Smooth muscle cell (in vitro differentiated cells): ENCODE measurements at regions not wholly inside any gene's neighbourhood (a gene's known extent, or its start where the extent isn't known, plus 50 kb on each side); places are given as distances from the start of the nearest gene placed in this dataset.

Source experiments
- DNase-seq: peaks from one replicate; lab custom pipeline; 2025; ENCODE audit not compliant: unreplicated experiment; lab: John Stamatoyannopoulos, UW
- H2AFZ ChIP-seq: fragments of 200-600 bp; sonication (generic); 2 replicates; pipeline ENCODE4 v1.6.0; 2016; ENCODE audit warnings: antibody characterized with exemption, low read depth, mild to moderate bottlenecking
- H3F3A ChIP-seq: fragments of 200-600 bp; sonication (generic); 2 replicates; pipeline ENCODE4 v1.6.0; 2017; ENCODE audit warnings: antibody characterized with exemption, low read depth
- H3K27ac ChIP-seq: fragments of 200-600 bp; sonication (generic); 2 replicates; pipeline ENCODE4 v1.5.1; 2016; ENCODE audit warnings: low read depth, mild to moderate bottlenecking
- H3K27me3 ChIP-seq: fragments of 200-600 bp; sonication (generic); 2 replicates; pipeline ENCODE4 v1.6.1; 2016; ENCODE audit warnings: low read depth, mild to moderate bottlenecking
- H3K36me3 ChIP-seq: fragments of 200-600 bp; sonication (generic); 2 replicates; pipeline ENCODE4 v1.5.1; 2016; ENCODE audit warnings: low read depth
- H3K4me1 ChIP-seq: fragments of 200-600 bp; sonication (generic); 2 replicates; pipeline ENCODE4 v1.5.1; 2016; ENCODE audit warnings: low read depth
- H3K4me2 ChIP-seq: fragments of 200-600 bp; sonication (generic); 2 replicates; pipeline ENCODE4 v1.6.0; 2016; ENCODE audit warnings: mild to moderate bottlenecking
- H3K4me3 ChIP-seq: fragments of 200-600 bp; sonication (generic); 2 replicates; pipeline ENCODE4 v1.5.1; 2016; ENCODE audit warnings: mild to moderate bottlenecking
- H3K79me2 ChIP-seq: fragments of 200-600 bp; sonication (generic); 2 replicates; pipeline ENCODE4 v1.6.0; 2016; ENCODE audit warnings: low read depth, mild to moderate bottlenecking
- H3K9ac ChIP-seq: fragments of 200-600 bp; sonication (generic); 2 replicates; pipeline ENCODE4 v1.6.0; 2016; ENCODE audit warnings: low read depth
- H3K9me3 ChIP-seq: fragments of 200-600 bp; sonication (generic); replicated peaks from 2 replicates; pipeline ENCODE4 v1.5.1; 2016; ENCODE audit warnings: low read depth
- H4K20me1 ChIP-seq: fragments of 200-600 bp; sonication (generic); 2 replicates; pipeline ENCODE4 v1.6.0; 2016; ENCODE audit warnings: low read depth
- WGBS: methylation state at CpG from one replicate; pipeline ENCODE4 v1.1.7; 2016; ENCODE audit warnings: low lambda C conversion rate; 5-methylcytosine and 5-hydroxymethylcytosine counted together
- TF ChIP-seq, protein P1 (sequence below): fragments of 200-600 bp; sonication (generic); IDR thresholded peaks from 2 replicates; pipeline ENCODE4 v1.5.1; 2017; ENCODE audit warnings: borderline replicate concordance, mild to moderate bottlenecking, antibody characterized with exemption; ENCODE audit not compliant: insufficient read depth, poor library complexity, severe bottlenecking

DNA sequence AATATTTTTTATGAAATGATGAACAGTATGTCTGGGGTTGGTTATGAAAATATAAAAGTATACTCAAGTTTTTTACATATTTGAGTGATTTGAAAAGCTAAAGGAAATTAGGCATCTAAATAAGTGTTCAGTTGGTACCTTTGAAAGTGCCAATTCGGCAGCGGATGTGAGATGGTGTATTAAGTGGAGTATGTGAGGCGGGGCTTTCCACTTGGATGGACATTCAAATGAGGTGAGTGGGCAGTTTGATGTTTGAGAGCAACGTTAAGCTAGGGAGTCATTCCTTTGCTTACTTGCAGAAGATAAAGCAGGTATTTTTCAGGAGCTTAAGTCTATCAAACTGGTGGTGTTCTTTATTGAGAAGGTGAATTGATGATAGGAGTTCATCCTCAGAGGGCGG is 189.0 kb upstream of the GOLIM4 start:
- 95% methylated on average over 5 of the region's 5 CpGs for WGBS
- H3K4me1 ChIP-seq: peaks cover 8% of the 10 kb centered on the region

DNA sequence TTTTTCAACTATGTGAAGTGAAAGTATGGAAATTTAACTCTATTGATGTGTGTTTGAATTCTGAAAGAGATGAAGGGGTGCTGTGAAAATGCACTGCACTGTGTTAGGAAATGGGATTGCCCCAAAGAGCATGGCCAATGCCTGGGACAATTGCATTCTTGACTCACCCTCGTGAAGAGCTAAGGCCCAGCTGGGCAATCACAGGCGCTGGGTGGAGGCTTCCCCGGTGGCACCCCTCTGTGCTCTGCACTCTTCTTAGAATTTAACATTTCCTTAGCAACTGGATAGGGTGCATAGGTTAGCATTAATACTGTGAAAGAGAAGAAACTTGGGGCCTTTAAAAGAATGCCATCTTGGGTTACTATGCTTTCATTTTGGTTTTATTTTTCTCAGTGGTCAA is 179.9 kb upstream of the GOLIM4 start:
- 80% methylated on average over 3 of the region's 3 CpGs for WGBS

More for the DNA sequence above, 189.0 kb upstream of the GOLIM4 start:
- Histone ChIP-seq H3K4me3 (no peak overlapping the region), H2AFZ (no peak overlapping the region), H3K4me2 (no peak overlapping the region), H3K36me3 (no peaks in the 10 kb centered on the region), H4K20me1 (no peaks in the 10 kb centered on the region), H3K9me3 (no peaks in the 10 kb centered on the region), H3K79me2 (no peaks in the 10 kb centered on the region), H3K9ac (no peak overlapping the region), H3F3A (no peaks in the 10 kb centered on the region), H3K27me3 (no peaks in the 10 kb centered on the region), H3K27ac (no peak overlapping the region)
- DNase-seq: no peak
- TF ChIP-seq, protein P1, sequence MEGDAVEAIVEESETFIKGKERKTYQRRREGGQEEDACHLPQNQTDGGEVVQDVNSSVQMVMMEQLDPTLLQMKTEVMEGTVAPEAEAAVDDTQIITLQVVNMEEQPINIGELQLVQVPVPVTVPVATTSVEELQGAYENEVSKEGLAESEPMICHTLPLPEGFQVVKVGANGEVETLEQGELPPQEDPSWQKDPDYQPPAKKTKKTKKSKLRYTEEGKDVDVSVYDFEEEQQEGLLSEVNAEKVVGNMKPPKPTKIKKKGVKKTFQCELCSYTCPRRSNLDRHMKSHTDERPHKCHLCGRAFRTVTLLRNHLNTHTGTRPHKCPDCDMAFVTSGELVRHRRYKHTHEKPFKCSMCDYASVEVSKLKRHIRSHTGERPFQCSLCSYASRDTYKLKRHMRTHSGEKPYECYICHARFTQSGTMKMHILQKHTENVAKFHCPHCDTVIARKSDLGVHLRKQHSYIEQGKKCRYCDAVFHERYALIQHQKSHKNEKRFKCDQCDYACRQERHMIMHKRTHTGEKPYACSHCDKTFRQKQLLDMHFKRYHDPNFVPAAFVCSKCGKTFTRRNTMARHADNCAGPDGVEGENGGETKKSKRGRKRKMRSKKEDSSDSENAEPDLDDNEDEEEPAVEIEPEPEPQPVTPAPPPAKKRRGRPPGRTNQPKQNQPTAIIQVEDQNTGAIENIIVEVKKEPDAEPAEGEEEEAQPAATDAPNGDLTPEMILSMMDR: no peak

DNA sequence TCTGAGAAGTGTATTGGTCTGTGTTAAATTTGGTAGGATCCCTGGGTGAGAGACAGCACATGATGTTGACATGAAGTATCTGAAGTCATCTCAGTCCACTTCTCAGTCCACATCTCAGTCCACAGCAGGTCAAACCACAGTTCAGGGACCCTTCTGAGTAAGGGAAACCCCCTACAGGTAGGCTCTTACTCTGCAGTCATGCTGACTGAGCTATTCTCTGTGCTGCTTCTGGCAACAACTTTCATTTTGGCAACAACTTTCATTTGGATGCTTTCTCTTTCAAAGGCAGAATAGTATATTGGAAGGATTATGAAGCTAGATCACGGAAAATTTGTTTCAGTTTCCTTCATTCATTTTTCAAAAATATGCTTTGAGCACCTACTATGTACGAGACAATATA is 178.2 kb upstream of the GOLIM4 start:
- H2AFZ ChIP-seq: no peak overlapping the region
- H3K27ac ChIP-seq: no peak overlapping the region
- no peak overlapping the region for H3K4me2 ChIP-seq
- H3K9me3 ChIP-seq: no peaks in the 10 kb centered on the region
- no peak overlapping the region for H3K4me3 ChIP-seq
- H3K4me1 ChIP-seq: peaks cover 9% of the 10 kb centered on the region
- 99% methylated on average over 2 of the region's 2 CpGs for WGBS
- TF ChIP-seq, protein P1: no peak
- no peak overlapping the region for H3K9ac ChIP-seq
- no peaks in the 10 kb centered on the region for H4K20me1 ChIP-seq
- no peaks in the 10 kb centered on the region for H3F3A ChIP-seq
- H3K27me3 ChIP-seq: no peaks in the 10 kb centered on the region
- no peaks in the 10 kb centered on the region for H3K79me2 ChIP-seq
- DNase-seq: no peak
- no peaks in the 10 kb centered on the region for H3K36me3 ChIP-seq

More for the DNA sequence above, 179.9 kb upstream of the GOLIM4 start:
- H3K79me2 ChIP-seq: no peaks in the 10 kb centered on the region
- H3K27me3 ChIP-seq: no peaks in the 10 kb centered on the region
- no peaks in the 10 kb centered on the region for H3K9me3 ChIP-seq
- no peak for DNase-seq
- no peaks in the 10 kb centered on the region for H3F3A ChIP-seq
- peaks cover 9% of the 10 kb centered on the region for H3K4me1 ChIP-seq
- no peak overlapping the region for H3K9ac ChIP-seq
- no peaks in the 10 kb centered on the region for H3K36me3 ChIP-seq
- no peak overlapping the region for H3K4me3 ChIP-seq
- H2AFZ ChIP-seq: no peak overlapping the region
- TF ChIP-seq, protein P1: no peak
- no peak overlapping the region for H3K27ac ChIP-seq
- H3K4me2 ChIP-seq: no peak overlapping the region
- no peaks in the 10 kb centered on the region for H4K20me1 ChIP-seq

DNA sequence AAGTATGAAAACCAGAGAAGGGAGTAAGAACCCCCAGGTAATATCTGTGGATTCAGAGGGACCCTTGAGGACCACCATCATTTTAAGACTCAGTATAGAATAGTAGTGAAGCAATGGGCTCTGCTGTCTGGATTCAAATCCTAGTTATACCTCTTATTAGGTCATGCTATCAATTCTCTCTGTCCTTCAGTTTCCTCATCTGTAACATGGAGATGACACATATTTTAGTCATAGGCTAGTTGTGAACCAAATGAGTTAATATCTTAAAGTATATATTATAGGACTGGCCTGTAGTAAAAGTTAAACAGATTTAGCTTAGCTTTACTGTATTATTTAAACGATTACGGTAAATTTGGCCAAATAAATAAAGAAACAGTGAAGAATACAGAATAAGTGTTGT is 177.3 kb upstream of the GOLIM4 start:
- H3K27me3 ChIP-seq: no peaks in the 10 kb centered on the region
- H3F3A ChIP-seq: no peaks in the 10 kb centered on the region
- no peak overlapping the region for H3K27ac ChIP-seq
- no peaks in the 10 kb centered on the region for H3K9me3 ChIP-seq
- H3K4me1 ChIP-seq: peaks cover 9% of the 10 kb centered on the region
- TF ChIP-seq, protein P1: no peak
- no peak overlapping the region for H3K4me3 ChIP-seq
- WGBS: 99% methylated on average over 2 of the region's 2 CpGs
- H4K20me1 ChIP-seq: no peaks in the 10 kb centered on the region
- no peak overlapping the region for H3K4me2 ChIP-seq
- H3K79me2 ChIP-seq: no peaks in the 10 kb centered on the region
- no peak overlapping the region for H2AFZ ChIP-seq
- H3K36me3 ChIP-seq: no peaks in the 10 kb centered on the region
- DNase-seq: no peak
- H3K9ac ChIP-seq: no peak overlapping the region
